WERI-Rb-1 (cell line): ENCODE measurements at regions not wholly inside any gene's neighbourhood (a gene's known extent, or its start where the extent isn't known, plus 50 kb on each side); places are given as distances from the start of the nearest gene placed in this dataset.

Experiments
- DNase-seq: peaks from one replicate; pipeline ENCODE4 v3.0.0-alpha.2; 2020
- H3K27ac ChIP-seq: fragments of 250-450 bp; sonication (Bioruptor Pico); 2 replicates; pipeline ENCODE4 v1.5.1; 2020; ENCODE audit warnings: mild to moderate bottlenecking, moderate library complexity
- H3K27me3 ChIP-seq: fragments of 250-450 bp; sonication (Bioruptor Pico); 2 replicates; pipeline ENCODE4 v1.5.1; 2021; ENCODE audit warnings: mild to moderate bottlenecking, low read depth, moderate library complexity; ENCODE audit not compliant: insufficient read depth, severe bottlenecking
- H3K36me3 ChIP-seq: fragments of 250-450 bp; sonication (Bioruptor Pico); 2 replicates; pipeline ENCODE4 v1.5.1; 2020; ENCODE audit warnings: mild to moderate bottlenecking, moderate library complexity
- H3K4me3 ChIP-seq: 2 replicates; pipeline ENCODE4 v1.5.1; 2011; ENCODE audit warnings: low read depth, mild to moderate bottlenecking, control low read depth, low read length
- H3K9me3 ChIP-seq: fragments of 250-450 bp; sonication (Bioruptor Pico); 2 replicates; pipeline ENCODE4 v1.5.1; 2021; ENCODE audit warnings: mild to moderate bottlenecking, moderate library complexity; ENCODE audit not compliant: severe bottlenecking
- CTCF ChIP-seq: IDR thresholded peaks from 2 replicates; pipeline ENCODE4 v1.5.1; 2011; ENCODE audit warnings: low read depth, mild to moderate bottlenecking, control low read depth, inconsistent platforms, low read length

- TF ChIP-seq CTCF = no peak
- Histone ChIP-seq H3K27me3 (peaks cover 5% of the 10 kb centered on the region), H3K36me3 (no peaks in the 10 kb centered on the region), H3K9me3 (peaks cover 9% of the 10 kb centered on the region), H3K27ac (no peak overlapping the region), H3K4me3 (no peak overlapping the region)
- no peak for DNase-seq
Measured at GRCh38 chr9:78397045-78397444, 100.1 kb downstream of the PSAT1 start.

GRCh38 chr9:78397454-78397853 lies 100.5 kb downstream of the PSAT1 start:
- Histone ChIP-seq H3K27me3 (peaks cover 5% of the 10 kb centered on the region), H3K9me3 (peaks cover 9% of the 10 kb centered on the region), H3K36me3 (no peaks in the 10 kb centered on the region), H3K4me3 (no peak overlapping the region), H3K27ac (no peak overlapping the region)
- no peak for TF ChIP-seq CTCF
- DNase-seq = no peak

GRCh38 chr9:78399153-78399552 lies 102.2 kb downstream of the PSAT1 start:
- H3K27me3 ChIP-seq = peaks cover 3% of the 10 kb centered on the region
- no peak overlapping the region for H3K27ac ChIP-seq
- no peaks in the 10 kb centered on the region for H3K36me3 ChIP-seq
- H3K4me3 ChIP-seq = no peak overlapping the region
- no peak for DNase-seq
- TF ChIP-seq CTCF = no peak
- peaks cover 9% of the 10 kb centered on the region for H3K9me3 ChIP-seq

- H3K9me3 ChIP-seq = no peaks in the 10 kb centered on the region
- H3K36me3 ChIP-seq = no peaks in the 10 kb centered on the region
- no peak for TF ChIP-seq CTCF
- H3K4me3 ChIP-seq = no peak overlapping the region
- no peak overlapping the region for H3K27ac ChIP-seq
- H3K27me3 ChIP-seq = no peaks in the 10 kb centered on the region
- no peak for DNase-seq
Measured at GRCh38 chr9:78400496-78400895, 103.6 kb downstream of the PSAT1 start.

GRCh38 chr9:78405461-78405860 lies 108.5 kb downstream of the PSAT1 start:
- H3K36me3 ChIP-seq = no peaks in the 10 kb centered on the region
- no peak for TF ChIP-seq CTCF
- peaks cover 3% of the 10 kb centered on the region for H3K9me3 ChIP-seq
- DNase-seq = no peak
- no peaks in the 10 kb centered on the region for H3K27me3 ChIP-seq
- H3K4me3 ChIP-seq = no peak overlapping the region
- no peak overlapping the region for H3K27ac ChIP-seq

- no peak overlapping the region for H3K27ac ChIP-seq
- H3K27me3 ChIP-seq = no peaks in the 10 kb centered on the region
- DNase-seq = no peak
- H3K4me3 ChIP-seq = no peak overlapping the region
- no peak for TF ChIP-seq CTCF
- H3K9me3 ChIP-seq = peaks cover 3% of the 10 kb centered on the region
- H3K36me3 ChIP-seq = no peaks in the 10 kb centered on the region
Measured at GRCh38 chr9:78406146-78406545, 109.2 kb downstream of the PSAT1 start.
